ENCODE measurements at regions not wholly inside any gene's neighbourhood (a gene's known extent, or its start where the extent isn't known, plus 50 kb on each side); places are given as distances from the start of the nearest gene placed in this dataset.

- TF ChIP-seq CTCF (IDR thresholded peaks at IDR 0.05 in 4 of 5, conservative IDR thresholded peaks at IDR 0.05 in 1 of 5), result no peak
- no peak for TF ChIP-seq POLR2A (IDR thresholded peaks at IDR 0.05)
These were observed 474.7 kb downstream of the PCDH7 start for GRCh38 chr4:31194823-31195222.
